Gastroesophageal sphincter (tissue), 4 donors: ENCODE measurements at regions not wholly inside any gene's neighbourhood (a gene's known extent, or its start where the extent isn't known, plus 50 kb on each side); places are given as distances from the start of the nearest gene placed in this dataset.

ENCODE experiments used
- ATAC-seq: fragments of 150-250 bp; one replicate; pipeline ENCODE4 v1.9.1; 2016; ENCODE audit warnings: mild to moderate bottlenecking, moderate library complexity
- H3K27ac ChIP-seq, 4 donors: fragments of 200-600 bp; sonication (generic) in 3 of 4; 1 replicate in 3 of 4; 2 replicates in 1 of 4; pipeline ENCODE4 v1.5.1; 2016 to 2019
- H3K27me3 ChIP-seq: fragments of 200-600 bp; sonication (generic); one replicate; pipeline ENCODE4 v1.5.1; 2019
- H3K36me3 ChIP-seq, 2 donors: fragments of 200-600 bp; sonication (generic); one replicate each; pipeline ENCODE4 v1.5.1; 2019; ENCODE audit warnings: control low read depth in 1 of 2
- H3K4me1 ChIP-seq, 3 donors: fragments of 200-600 bp; sonication (generic); 1 replicate in 2 of 3; 2 replicates in 1 of 3; pipeline ENCODE4 v1.5.1; 2016 to 2019; ENCODE audit warnings: control low read depth in 2 of 3
- H3K4me3 ChIP-seq, 2 donors: fragments of 200-600 bp; sonication (generic); one replicate each; pipeline ENCODE4 v1.5.1; 2019; ENCODE audit warnings: mild to moderate bottlenecking in 1 of 2, moderate library complexity in 1 of 2
- H3K9me3 ChIP-seq, 3 donors: fragments of 200-600 bp; sonication (generic); one replicate each; pipeline ENCODE4 v1.5.1; 2017 to 2019; ENCODE audit warnings: control low read depth in 2 of 3
- EP300 ChIP-seq: sonication (generic); formaldehyde crosslinking; IDR thresholded peaks from one replicate; pipeline ENCODE4 v1.6.1; 2017; ENCODE audit warnings: antibody characterized with exemption, mild to moderate bottlenecking
- POLR2A ChIP-seq, 2 donors: fragments of 450-650 bp; IDR thresholded peaks; one replicate each; pipeline ENCODE4 v1.6.1; 2017; ENCODE audit warnings: antibody characterized with exemption in 2 of 2, mild to moderate bottlenecking in 2 of 2, moderate library complexity in 1 of 2
- POLR2AphosphoS5 ChIP-seq: sonication (generic); formaldehyde crosslinking; IDR thresholded peaks from one replicate; pipeline ENCODE4 v1.6.1; 2017; ENCODE audit warnings: antibody characterized with exemption
- WGBS, 2 donors: methylation state at CpG; one replicate each; pipeline ENCODE4 v1.1.5; 2018; ENCODE audit warnings: low coverage in 1 of 2; 5-methylcytosine and 5-hydroxymethylcytosine counted together
- TF ChIP-seq, protein P1 (sequence below), 4 experiments: fragments of 200-600 bp in 2 of 4; fragments of 450-650 bp in 2 of 4; sonication (generic) in 1 of 4; IDR thresholded peaks; one replicate each; pipeline ENCODE4 v1.5.1; 2017 to 2019; ENCODE audit warnings: antibody characterized with exemption in 4 of 4, mild to moderate bottlenecking in 2 of 4, moderate library complexity in 2 of 4

DNA sequence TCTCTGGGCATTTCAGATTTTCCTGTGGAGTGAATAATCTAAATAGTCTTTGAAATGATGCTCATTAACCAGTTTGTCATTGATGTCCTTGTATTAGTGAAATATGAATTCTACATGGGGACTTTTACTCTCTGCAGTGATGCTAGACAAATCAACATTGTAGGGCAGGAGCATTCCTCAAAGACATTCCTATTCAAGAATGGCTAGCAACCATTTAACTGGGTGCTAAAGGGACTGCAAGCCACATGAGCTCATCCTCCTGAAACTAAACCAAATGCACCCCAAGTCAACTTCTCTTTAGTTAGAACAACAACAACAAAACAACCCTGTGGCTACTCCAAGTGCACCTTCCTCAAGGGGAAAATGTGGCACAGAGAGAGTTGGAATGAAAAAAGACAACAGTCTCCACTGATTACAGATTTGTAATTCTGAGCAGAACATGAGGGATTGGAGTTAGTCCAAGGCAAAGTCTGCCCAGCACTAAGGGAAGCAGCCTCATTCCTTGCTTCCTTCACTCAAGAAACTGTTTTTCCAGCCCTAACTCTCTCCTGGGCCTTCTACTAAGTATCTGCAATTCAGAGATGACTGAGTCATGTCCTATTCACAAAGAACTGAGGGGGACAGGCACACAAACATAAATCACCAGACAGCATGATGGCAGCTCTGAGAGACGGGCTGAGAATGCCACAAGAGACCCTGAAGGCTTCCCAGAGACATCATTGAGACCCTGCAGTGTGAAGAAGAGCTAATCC lies 82.0 kb upstream of the WWC1 start:
- no peak for ATAC-seq
- no peak overlapping the region for H3K27ac ChIP-seq

GRCh38 chr5:168209997-168210396 lies 81.4 kb upstream of the WWC1 start:
- H3K4me1 ChIP-seq, result no peaks in the 10 kb centered on the region
- no peaks in the 10 kb centered on the region for H3K36me3 ChIP-seq
- TF ChIP-seq, protein P1, sequence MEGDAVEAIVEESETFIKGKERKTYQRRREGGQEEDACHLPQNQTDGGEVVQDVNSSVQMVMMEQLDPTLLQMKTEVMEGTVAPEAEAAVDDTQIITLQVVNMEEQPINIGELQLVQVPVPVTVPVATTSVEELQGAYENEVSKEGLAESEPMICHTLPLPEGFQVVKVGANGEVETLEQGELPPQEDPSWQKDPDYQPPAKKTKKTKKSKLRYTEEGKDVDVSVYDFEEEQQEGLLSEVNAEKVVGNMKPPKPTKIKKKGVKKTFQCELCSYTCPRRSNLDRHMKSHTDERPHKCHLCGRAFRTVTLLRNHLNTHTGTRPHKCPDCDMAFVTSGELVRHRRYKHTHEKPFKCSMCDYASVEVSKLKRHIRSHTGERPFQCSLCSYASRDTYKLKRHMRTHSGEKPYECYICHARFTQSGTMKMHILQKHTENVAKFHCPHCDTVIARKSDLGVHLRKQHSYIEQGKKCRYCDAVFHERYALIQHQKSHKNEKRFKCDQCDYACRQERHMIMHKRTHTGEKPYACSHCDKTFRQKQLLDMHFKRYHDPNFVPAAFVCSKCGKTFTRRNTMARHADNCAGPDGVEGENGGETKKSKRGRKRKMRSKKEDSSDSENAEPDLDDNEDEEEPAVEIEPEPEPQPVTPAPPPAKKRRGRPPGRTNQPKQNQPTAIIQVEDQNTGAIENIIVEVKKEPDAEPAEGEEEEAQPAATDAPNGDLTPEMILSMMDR (IDR thresholded peaks at IDR 0.05), result no peak
- no peak for TF ChIP-seq EP300
- TF ChIP-seq POLR2AphosphoS5, result no peak
- no peak for TF ChIP-seq POLR2A (IDR thresholded peaks at IDR 0.05)
- H3K27ac ChIP-seq, result no peak overlapping the region
- H3K4me3 ChIP-seq, result no peak overlapping the region
- WGBS, 2 donors, result 55 to 57% methylated on average over 2 to 3 of the region's 3 CpGs
- ATAC-seq, result no peak
- no peaks in the 10 kb centered on the region for H3K27me3 ChIP-seq
- no peaks in the 10 kb centered on the region for H3K9me3 ChIP-seq

More for the DNA sequence above, 82.0 kb upstream of the WWC1 start:
- WGBS, 2 donors, result 75% methylated on average over 1 of the region's 1 CpG; no CpG with 5 or more reads in 1 of the 2 donors
- no peak for TF ChIP-seq POLR2A (IDR thresholded peaks at IDR 0.05)
- no peak for TF ChIP-seq POLR2AphosphoS5
- TF ChIP-seq EP300, result no peak
- TF ChIP-seq, protein P1 (IDR thresholded peaks at IDR 0.05), result no peak
- H3K9me3 ChIP-seq, result no peaks in the 10 kb centered on the region
- no peaks in the 10 kb centered on the region for H3K36me3 ChIP-seq
- no peak overlapping the region for H3K4me3 ChIP-seq
- H3K4me1 ChIP-seq, result no peaks in the 10 kb centered on the region
- H3K27me3 ChIP-seq, result no peaks in the 10 kb centered on the region

- Histone ChIP-seq H3K36me3 (no peaks in the 10 kb centered on the region), H3K4me1 (no peaks in the 10 kb centered on the region), H3K27me3 (no peaks in the 10 kb centered on the region), H3K4me3 (no peak overlapping the region), H3K9me3 (no peaks in the 10 kb centered on the region), H3K27ac (no peak overlapping the region)
- ATAC-seq, result no peak
- no peak for TF ChIP-seq POLR2AphosphoS5
- TF ChIP-seq POLR2A (IDR thresholded peaks at IDR 0.05), result no peak
- TF ChIP-seq EP300, result no peak
- TF ChIP-seq, protein P1 (IDR thresholded peaks at IDR 0.05), result no peak
Measured at GRCh38 chr5:168211245-168211644, 80.2 kb upstream of the WWC1 start.

DNA sequence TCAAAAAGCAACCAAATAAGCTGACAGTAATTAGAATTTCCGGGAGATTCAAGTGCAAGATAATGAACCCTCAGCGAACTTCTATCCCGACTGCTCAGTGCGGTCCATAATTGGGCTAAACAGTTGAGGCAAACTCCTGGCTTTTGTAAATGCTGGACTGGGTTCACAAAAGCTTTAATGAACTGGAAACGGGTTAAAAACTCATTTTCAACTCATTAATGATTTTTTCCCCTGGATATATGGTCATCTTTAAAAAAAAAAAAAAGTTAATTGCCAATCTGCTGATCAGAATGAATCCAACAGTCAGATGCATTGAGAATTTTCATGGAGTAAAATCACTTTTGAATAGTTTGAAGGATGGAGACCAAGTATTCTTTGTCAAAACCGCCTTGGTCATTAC lies 79.5 kb upstream of the WWC1 start:
- Histone ChIP-seq H3K4me1 (no peaks in the 10 kb centered on the region), H3K36me3 (no peaks in the 10 kb centered on the region), H3K27ac (no peak overlapping the region), H3K4me3 (no peak overlapping the region), H3K27me3 (no peaks in the 10 kb centered on the region), H3K9me3 (no peaks in the 10 kb centered on the region)
- ATAC-seq, result no peak
- TF ChIP-seq POLR2A (IDR thresholded peaks at IDR 0.05) (no peak), POLR2AphosphoS5 (no peak), EP300 (no peak)
- TF ChIP-seq, protein P1 (IDR thresholded peaks at IDR 0.05), result no peak
- 84 to 90% methylated on average over 6 of the region's 6 CpGs for WGBS, 2 donors

DNA sequence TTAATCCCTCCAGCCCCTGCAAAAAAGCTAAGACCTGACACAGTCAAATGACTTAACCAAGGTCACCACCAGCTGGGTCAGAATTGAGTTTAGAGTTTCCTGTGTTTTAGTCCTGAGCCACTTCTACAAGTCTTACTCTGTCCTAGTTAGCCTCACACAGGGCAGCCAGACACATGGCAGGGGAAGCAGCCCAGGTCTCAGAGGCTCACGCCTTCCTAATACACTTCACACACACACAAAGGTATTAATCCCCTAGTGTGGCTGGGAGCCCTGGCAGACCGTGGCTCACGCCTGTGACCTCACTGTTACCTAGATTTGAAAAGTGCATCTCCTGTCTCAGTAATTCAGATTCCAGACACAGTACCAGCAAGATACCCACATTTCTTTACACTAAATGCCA lies 77.4 kb upstream of the WWC1 start:
- ATAC-seq, result no peak
- Histone ChIP-seq H3K27me3 (peaks cover 4% of the 10 kb centered on the region), H3K4me3 (no peak overlapping the region), H3K36me3 (no peaks in the 10 kb centered on the region), H3K27ac (no peak overlapping the region), H3K9me3 (no peaks in the 10 kb centered on the region), H3K4me1 (no peaks in the 10 kb centered on the region)
- TF ChIP-seq POLR2AphosphoS5, result no peak
- TF ChIP-seq, protein P1 (IDR thresholded peaks at IDR 0.05), result no peak
- no peak for TF ChIP-seq POLR2A (IDR thresholded peaks at IDR 0.05)
- no peak for TF ChIP-seq EP300
- no CpG with 5 or more reads among the region's 3 CpGs for WGBS, 2 donors
